Ascending aorta (tissue), 2 donors: ENCODE measurements at regions not wholly inside any gene's neighbourhood (a gene's known extent, or its start where the extent isn't known, plus 50 kb on each side); places are given as distances from the start of the nearest gene placed in this dataset.

Experiments
- DNase-seq, 2 donors: peaks; one replicate each; pipeline ENCODE4 v3.0.0-alpha.2; 2019; ENCODE audit warnings: low spot score in 2 of 2
- H3K27ac ChIP-seq, 2 donors: fragments of 200-600 bp; sonication (generic); one replicate each; pipeline ENCODE4 v1.5.1; 2016 to 2017; ENCODE audit warnings: mild to moderate bottlenecking in 1 of 2
- H3K27me3 ChIP-seq: fragments of 200-600 bp; sonication (generic); one replicate; pipeline ENCODE4 v1.5.1; 2017
- H3K36me3 ChIP-seq, 2 donors: fragments of 200-600 bp; sonication (generic); one replicate each; pipeline ENCODE4 v1.5.1; 2016
- H3K4me1 ChIP-seq, 2 donors: fragments of 200-600 bp; sonication (generic); one replicate each; pipeline ENCODE4 v1.5.1; 2016 to 2017; ENCODE audit warnings: mild to moderate bottlenecking in 1 of 2
- H3K4me3 ChIP-seq, 2 donors: fragments of 200-600 bp; sonication (generic); one replicate each; pipeline ENCODE4 v1.5.1; 2016 to 2017; ENCODE audit warnings: mild to moderate bottlenecking in 1 of 2
- H3K9me3 ChIP-seq, 2 donors: fragments of 200-600 bp; sonication (generic); one replicate each; pipeline ENCODE4 v1.5.1; 2016
- CTCF ChIP-seq, 3 experiments: fragments of 200-600 bp in 2 of 3; fragments of 450-650 bp in 1 of 3; sonication (generic) in 2 of 3; IDR thresholded peaks; one replicate each; pipeline ENCODE4 v1.5.1; 2016 to 2019; ENCODE audit warnings: antibody characterized with exemption in 3 of 3, mild to moderate bottlenecking in 1 of 3, moderate library complexity in 1 of 3
- intact Hi-C: fragments of 100-400 bp; cut with DNase I; formaldehyde crosslinking; loops from one replicate; pipeline ENCODE4 v1.15.1; 2023

- Histone ChIP-seq H3K4me1 (no peaks in the 10 kb centered on the region), H3K9me3 (peaks cover 0 to 11% of the 10 kb centered on the region in 2 donors), H3K36me3 (no peaks in the 10 kb centered on the region), H3K27me3 (no peaks in the 10 kb centered on the region), H3K27ac (no peak overlapping the region), H3K4me3 (no peak overlapping the region)
- no peak for TF ChIP-seq CTCF (IDR thresholded peaks at IDR 0.05)
- no peak for DNase-seq
- intact Hi-C loops = no loop called here
These were observed 657.7 kb downstream of the TRAM1L1 start for GRCh38 chr4:116427666-116428065.

- intact Hi-C loops = no loop called here
- no peak overlapping the region for H3K27ac ChIP-seq
- no peaks in the 10 kb centered on the region for H3K27me3 ChIP-seq
- H3K36me3 ChIP-seq = no peaks in the 10 kb centered on the region
- H3K4me3 ChIP-seq = no peak overlapping the region
- H3K4me1 ChIP-seq = no peaks in the 10 kb centered on the region
- TF ChIP-seq CTCF (IDR thresholded peaks at IDR 0.05) = no peak
- no peak for DNase-seq
- H3K9me3 ChIP-seq = no peaks in the 10 kb centered on the region
These were observed 672.2 kb downstream of the TRAM1L1 start for GRCh38 chr4:116413222-116413621.

- Histone ChIP-seq H3K27me3 (no peaks in the 10 kb centered on the region), H3K4me3 (no peak overlapping the region), H3K9me3 (no peaks in the 10 kb centered on the region), H3K27ac (no peak overlapping the region), H3K36me3 (no peaks in the 10 kb centered on the region), H3K4me1 (no peaks in the 10 kb centered on the region)
- intact Hi-C loops = no loop called here
- no peak for TF ChIP-seq CTCF (IDR thresholded peaks at IDR 0.05)
- DNase-seq = no peak
These were observed 684.1 kb downstream of the TRAM1L1 start for GRCh38 chr4:116401293-116401692.

- TF ChIP-seq CTCF (IDR thresholded peaks at IDR 0.05) = no peak
These were observed 684.9 kb downstream of the TRAM1L1 start for GRCh38 chr4:116400480-116400879.

GRCh38 chr4:116397714-116398113, 687.7 kb downstream of the TRAM1L1 start:
- no peaks in the 10 kb centered on the region for H3K27me3 ChIP-seq
- H3K4me3 ChIP-seq = no peak overlapping the region

More at GRCh38 chr4:116400480-116400879, 684.9 kb downstream of the TRAM1L1 start:
- DNase-seq = no peak
- intact Hi-C loops = no loop called here
- H3K4me3 ChIP-seq = no peak overlapping the region
- no peak overlapping the region for H3K27ac ChIP-seq
- H3K9me3 ChIP-seq = no peaks in the 10 kb centered on the region
- H3K36me3 ChIP-seq = no peaks in the 10 kb centered on the region
- no peaks in the 10 kb centered on the region for H3K27me3 ChIP-seq
- H3K4me1 ChIP-seq = no peaks in the 10 kb centered on the region

More at GRCh38 chr4:116397714-116398113, 687.7 kb downstream of the TRAM1L1 start:
- Histone ChIP-seq H3K4me1 (no peaks in the 10 kb centered on the region), H3K36me3 (no peaks in the 10 kb centered on the region), H3K27ac (no peak overlapping the region), H3K9me3 (no peaks in the 10 kb centered on the region)
- no peak for DNase-seq
- no peak for TF ChIP-seq CTCF (IDR thresholded peaks at IDR 0.05)
- intact Hi-C loops = no loop called here
